Tibial nerve (tissue), 4 donors: ENCODE measurements at regions not wholly inside any gene's neighbourhood (a gene's known extent, or its start where the extent isn't known, plus 50 kb on each side); places are given as distances from the start of the nearest gene placed in this dataset.

Source experiments
- DNase-seq, 2 donors: peaks; one replicate each; pipeline ENCODE4 v3.0.0-alpha.2; 2019; ENCODE audit warnings: low spot score in 2 of 2
- H3K27ac ChIP-seq, 4 donors: fragments of 200-600 bp; sonication (generic) in 3 of 4; one replicate each; pipeline ENCODE4 v1.5.1; 2017 to 2019; ENCODE audit warnings: mild to moderate bottlenecking in 1 of 4
- H3K27me3 ChIP-seq, 2 donors: fragments of 200-600 bp; sonication (generic) in 1 of 2; one replicate each; pipeline versions ENCODE4 v1.5.1 to v1.6.0; 2017 to 2019
- H3K36me3 ChIP-seq, 3 donors: fragments of 200-600 bp; sonication (generic); one replicate each; pipeline ENCODE4 v1.5.1; 2018 to 2019
- H3K4me1 ChIP-seq, 4 donors: fragments of 200-600 bp; sonication (generic) in 3 of 4; one replicate each; pipeline ENCODE4 v1.5.1; 2017 to 2019
- H3K4me3 ChIP-seq, 4 donors: fragments of 200-600 bp; sonication (generic) in 3 of 4; one replicate each; pipeline ENCODE4 v1.5.1; 2017 to 2019; ENCODE audit warnings: mild to moderate bottlenecking in 1 of 4, moderate library complexity in 1 of 4
- H3K9me3 ChIP-seq, 4 donors: fragments of 200-600 bp; sonication (generic) in 3 of 4; one replicate each; pipeline ENCODE4 v1.5.1; 2017 to 2019
- CTCF ChIP-seq, 5 experiments: fragments of 200-600 bp in 3 of 5; fragments of 450-650 bp in 2 of 5; sonication (generic) in 3 of 5; IDR thresholded peaks; one replicate each; pipeline ENCODE4 v1.5.1; 2016 to 2019; ENCODE audit warnings: antibody characterized with exemption in 5 of 5, mild to moderate bottlenecking in 3 of 5, moderate library complexity in 2 of 5
- EP300 ChIP-seq, 2 donors: sonication (generic); formaldehyde crosslinking; IDR thresholded peaks; one replicate each; pipeline ENCODE4 v1.6.1; 2017; ENCODE audit warnings: antibody characterized with exemption in 2 of 2, mild to moderate bottlenecking in 1 of 2
- POLR2A ChIP-seq, 2 donors: fragments of 450-650 bp; IDR thresholded peaks; one replicate each; pipeline ENCODE4 v1.6.1; 2017; ENCODE audit warnings: antibody characterized with exemption in 2 of 2, mild to moderate bottlenecking in 2 of 2, moderate library complexity in 2 of 2
- WGBS, 2 donors: methylation state at CpG; one replicate each; pipeline ENCODE4 v1.1.5; 2018; 5-methylcytosine and 5-hydroxymethylcytosine counted together

GRCh38 chr2:22483036-22483435, 901.9 kb upstream of the KLHL29 start:
- DNase-seq, result no peak
- no peaks in the 10 kb centered on the region for H3K36me3 ChIP-seq
- no peaks in the 10 kb centered on the region for H3K9me3 ChIP-seq
- no peak overlapping the region for H3K4me3 ChIP-seq
- no peak for TF ChIP-seq CTCF (IDR thresholded peaks at IDR 0.05)
- TF ChIP-seq POLR2A (IDR thresholded peaks at IDR 0.05), result no peak
- no peak for TF ChIP-seq EP300 (IDR thresholded peaks at IDR 0.05)
- 82 to 90% methylated on average over 2 of the region's 2 CpGs for WGBS, 2 donors
- no peaks in the 10 kb centered on the region for H3K27me3 ChIP-seq
- H3K27ac ChIP-seq, result no peak overlapping the region
- peaks cover 0 to 20% (median 0%) of the 10 kb centered on the region in 4 donors for H3K4me1 ChIP-seq

GRCh38 chr2:22485486-22485885, 899.5 kb upstream of the KLHL29 start:
- no peaks in the 10 kb centered on the region for H3K27me3 ChIP-seq
- no peak overlapping the region for H3K4me3 ChIP-seq
- H3K27ac ChIP-seq, result no peak overlapping the region
- DNase-seq, result no peak
- no peaks in the 10 kb centered on the region for H3K36me3 ChIP-seq
- no peak for TF ChIP-seq CTCF (IDR thresholded peaks at IDR 0.05)
- no peak for TF ChIP-seq POLR2A (IDR thresholded peaks at IDR 0.05)
- no peak for TF ChIP-seq EP300 (IDR thresholded peaks at IDR 0.05)
- H3K9me3 ChIP-seq, result no peaks in the 10 kb centered on the region
- 21 to 24% methylated on average over 2 of the region's 2 CpGs for WGBS, 2 donors
- peaks cover 0 to 19% (median 0%) of the 10 kb centered on the region in 4 donors for H3K4me1 ChIP-seq

GRCh38 chr2:22486343-22486742, 898.6 kb upstream of the KLHL29 start:
- Histone ChIP-seq H3K4me1 (peaks cover 0 to 10% (median 0%) of the 10 kb centered on the region in 4 donors), H3K36me3 (no peaks in the 10 kb centered on the region), H3K9me3 (no peaks in the 10 kb centered on the region), H3K4me3 (no peak overlapping the region), H3K27me3 (no peaks in the 10 kb centered on the region), H3K27ac (no peak overlapping the region)
- TF ChIP-seq CTCF (IDR thresholded peaks at IDR 0.05) (no peak), POLR2A (IDR thresholded peaks at IDR 0.05) (no peak), EP300 (IDR thresholded peaks at IDR 0.05) (no peak)
- DNase-seq, result no peak
- 86 to 92% methylated on average over 4 of the region's 4 CpGs for WGBS, 2 donors

- Histone ChIP-seq H3K27ac (no peak overlapping the region), H3K9me3 (no peaks in the 10 kb centered on the region), H3K4me3 (no peak overlapping the region), H3K36me3 (no peaks in the 10 kb centered on the region), H3K4me1 (peaks cover 0 to 4% (median 0%) of the 10 kb centered on the region in 4 donors), H3K27me3 (no peaks in the 10 kb centered on the region)
- no peak for DNase-seq
- 85 to 94% methylated on average over 2 of the region's 2 CpGs for WGBS, 2 donors
- no peak for TF ChIP-seq EP300 (IDR thresholded peaks at IDR 0.05)
- TF ChIP-seq CTCF (IDR thresholded peaks at IDR 0.05), result no peak
- no peak for TF ChIP-seq POLR2A (IDR thresholded peaks at IDR 0.05)
Measured at GRCh38 chr2:22487036-22487435, 897.9 kb upstream of the KLHL29 start.

GRCh38 chr2:22487541-22487940, 897.4 kb upstream of the KLHL29 start:
- H3K4me1 ChIP-seq, result no peaks in the 10 kb centered on the region
- H3K36me3 ChIP-seq, result no peaks in the 10 kb centered on the region
- 63 to 65% methylated on average over 3 of the region's 3 CpGs for WGBS, 2 donors
- TF ChIP-seq CTCF (IDR thresholded peaks at IDR 0.05), result no peak
- TF ChIP-seq POLR2A (IDR thresholded peaks at IDR 0.05), result no peak
- no peak for TF ChIP-seq EP300 (IDR thresholded peaks at IDR 0.05)
- H3K4me3 ChIP-seq, result no peak overlapping the region
- no peak overlapping the region for H3K27ac ChIP-seq
- DNase-seq, result no peak
- no peaks in the 10 kb centered on the region for H3K9me3 ChIP-seq
- no peaks in the 10 kb centered on the region for H3K27me3 ChIP-seq
